ENCODE measurements at regions not wholly inside any gene's neighbourhood (a gene's known extent, or its start where the extent isn't known, plus 50 kb on each side); places are given as distances from the start of the nearest gene placed in this dataset.

GRCh38 chr9:78769690-78770089, 472.8 kb downstream of the PSAT1 start:
- TF ChIP-seq CTCF (IDR thresholded peaks at IDR 0.05; ENCODE audit: insufficient read depth, low read length, poor library complexity, severe bottlenecking), result no peak
- TF ChIP-seq EZH2phosphoT487 (conservative IDR thresholded peaks at IDR 0.05; ENCODE audit: low read length), result no peak
